HG03354 (cell line): ENCODE measurements at regions not wholly inside any gene's neighbourhood (a gene's known extent, or its start where the extent isn't known, plus 50 kb on each side); places are given as distances from the start of the nearest gene placed in this dataset.

Source experiments
- ATAC-seq: cut with Tn5 transposase; IDR thresholded peaks from one replicate; pipeline ENCODE4 v1.9.1; 2021; ENCODE audit warnings: mild to moderate bottlenecking; ENCODE audit not compliant: unreplicated experiment, poor library complexity, severe bottlenecking

GRCh38 chr17:37801171-37801570, 56.3 kb upstream of the HNF1B start:
- no peak for ATAC-seq

GRCh38 chr17:37797206-37797605, 52.3 kb upstream of the HNF1B start:
- ATAC-seq, result no peak

- ATAC-seq, result no peak
Observed at GRCh38 chr17:37796076-37796475, 51.2 kb upstream of the HNF1B start.
